HG03045 (cell line): ENCODE measurements at regions not wholly inside any gene's neighbourhood (a gene's known extent, or its start where the extent isn't known, plus 50 kb on each side); places are given as distances from the start of the nearest gene placed in this dataset.
"Not testable (repeated sequence)": the region's sequence is repeated elsewhere in the genome, so short reads cannot be mapped to it uniquely, and the experiment has no call there.

Experiments
- ATAC-seq: cut with Tn5 transposase; IDR thresholded peaks from one replicate; pipeline ENCODE4 v1.9.1; 2021; ENCODE audit warnings: mild to moderate bottlenecking, moderate library complexity; ENCODE audit not compliant: unreplicated experiment

DNA sequence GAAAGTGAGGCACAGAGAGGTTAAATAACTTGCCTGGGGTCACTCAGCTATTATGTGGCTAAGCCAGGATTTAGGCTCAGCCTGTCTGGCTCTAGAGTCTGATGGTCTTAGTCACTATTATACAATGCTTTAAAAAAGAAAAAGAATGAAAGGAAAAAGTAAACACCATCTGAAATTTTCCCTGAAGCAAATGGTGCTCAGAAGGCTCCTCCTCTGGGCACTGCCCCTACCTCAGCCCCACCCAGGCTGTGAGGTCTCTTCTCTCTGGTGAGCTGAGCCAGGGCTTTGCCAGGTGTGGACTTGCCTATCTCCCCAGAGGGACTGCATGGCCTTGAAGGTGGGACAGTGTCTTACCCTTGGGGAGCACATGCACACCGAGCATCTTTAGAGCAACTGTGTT, 117.5 kb upstream of the DYRK2 start:
- no peak for ATAC-seq

DNA sequence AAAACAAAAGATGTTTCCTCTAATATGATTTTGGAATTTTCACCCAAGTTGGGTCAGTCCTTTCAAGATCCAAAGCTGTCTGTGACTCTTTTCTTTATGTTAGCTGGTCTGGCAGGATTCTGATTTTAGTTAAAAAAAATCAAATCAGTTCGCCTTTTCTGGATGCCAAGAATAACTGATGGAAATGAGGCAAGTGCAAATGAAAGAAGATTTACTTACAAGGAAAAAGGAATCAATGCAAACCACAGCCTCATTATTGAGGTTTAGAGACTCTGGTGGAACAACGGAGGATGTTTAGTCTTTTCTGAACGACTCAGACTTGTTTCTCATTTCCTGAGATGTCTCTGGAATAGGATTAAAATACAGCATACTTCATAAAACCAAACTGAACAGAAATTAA, 117.0 kb upstream of the DYRK2 start:
- no peak for ATAC-seq

DNA sequence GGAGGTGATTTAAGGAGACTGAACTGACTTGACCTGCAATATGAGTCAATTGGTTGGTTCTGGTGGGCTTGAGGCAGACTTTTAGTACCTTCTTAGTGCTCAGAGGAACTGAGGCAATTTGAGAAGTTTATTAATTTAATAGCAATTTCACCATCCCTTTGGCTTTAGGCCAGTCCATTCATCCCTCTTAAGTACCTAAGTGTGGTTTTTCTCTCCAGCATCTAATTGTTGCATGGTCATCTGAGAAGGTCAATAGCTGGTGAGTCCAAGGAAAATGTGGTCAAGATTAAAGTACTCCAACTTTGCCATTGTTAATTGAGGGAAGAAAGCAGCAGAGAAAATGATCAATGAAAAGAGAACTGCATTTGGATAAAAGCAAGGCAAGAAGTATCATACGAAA, 115.4 kb upstream of the DYRK2 start:
- no peak for ATAC-seq

DNA sequence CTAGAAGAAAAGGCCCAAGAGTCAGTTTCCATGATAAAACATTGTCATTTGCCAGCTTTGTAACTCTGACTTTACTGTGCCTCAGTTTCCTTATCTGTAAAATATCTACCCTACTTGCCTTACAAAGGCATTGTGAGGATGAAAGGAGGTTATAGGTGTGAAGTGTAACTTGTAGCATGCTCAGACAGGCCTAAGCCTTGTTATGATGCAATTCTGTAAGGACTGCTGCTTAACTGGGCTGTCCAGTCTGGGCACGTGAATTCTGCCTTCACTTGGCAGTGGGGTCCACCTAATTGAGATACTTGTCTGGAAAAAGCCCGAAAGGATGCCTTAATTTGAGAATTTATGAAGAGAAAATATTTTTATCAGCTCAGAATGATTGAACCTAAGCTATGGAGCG, 114.5 kb upstream of the DYRK2 start:
- ATAC-seq: no peak

DNA sequence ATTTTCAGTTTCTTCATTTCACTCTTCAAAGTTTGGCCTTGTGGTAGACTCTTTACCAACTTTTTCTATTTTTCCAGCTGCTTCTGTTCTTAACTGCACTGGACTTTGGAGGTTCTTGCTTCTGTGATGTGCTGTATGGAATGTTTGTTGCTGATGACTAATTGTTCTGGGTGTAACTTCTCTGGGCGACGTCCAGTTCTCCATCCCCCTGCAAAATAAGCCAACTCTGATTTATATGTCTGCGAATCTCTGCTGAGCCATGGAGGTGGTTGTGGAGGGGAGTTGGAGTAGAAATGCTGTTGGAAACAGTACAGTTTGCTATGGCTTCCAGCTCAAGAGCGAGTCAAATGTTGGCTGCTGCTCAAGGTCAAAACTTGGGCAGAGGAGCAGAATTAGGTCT, 113.9 kb upstream of the DYRK2 start:
- no peak for ATAC-seq

DNA sequence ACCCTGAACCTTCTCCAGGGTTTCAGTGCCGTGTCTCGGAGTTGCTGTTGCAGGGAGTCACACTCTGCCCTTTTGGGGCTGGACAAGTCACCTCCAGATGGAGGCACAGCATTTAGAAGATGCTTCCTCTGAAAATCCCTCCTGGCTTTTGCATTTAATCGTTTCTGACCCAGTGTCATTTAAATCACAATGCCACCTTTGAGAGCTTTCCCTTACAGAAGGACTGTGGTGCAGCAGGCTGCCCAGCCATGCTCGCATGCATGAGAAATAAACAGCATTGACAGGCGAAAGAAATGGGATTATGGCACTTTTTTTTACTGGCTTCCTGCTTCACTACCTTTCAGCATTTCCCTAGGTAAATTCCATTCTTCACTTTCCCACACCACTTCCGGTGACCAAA, 113.4 kb upstream of the DYRK2 start:
- no peak for ATAC-seq

DNA sequence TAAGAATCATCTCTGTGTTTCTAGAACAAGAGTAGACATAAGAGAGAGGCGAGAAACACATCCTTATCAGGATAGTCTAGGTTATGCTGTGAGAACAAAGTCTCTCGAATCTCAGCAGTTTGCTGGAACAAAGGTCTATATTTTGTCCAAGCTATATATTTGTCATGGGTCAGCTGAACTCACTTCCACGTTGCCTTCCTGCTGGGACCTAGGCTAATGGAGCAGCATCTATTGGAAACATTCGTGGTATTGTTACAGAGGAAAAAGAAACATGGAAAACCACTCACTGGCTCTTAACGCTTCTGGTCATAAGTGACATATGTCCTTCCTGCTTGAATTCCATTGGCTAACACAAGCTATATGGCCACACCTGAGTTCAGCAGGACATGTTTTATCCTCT, 112.6 kb upstream of the DYRK2 start:
- ATAC-seq: no peak

DNA sequence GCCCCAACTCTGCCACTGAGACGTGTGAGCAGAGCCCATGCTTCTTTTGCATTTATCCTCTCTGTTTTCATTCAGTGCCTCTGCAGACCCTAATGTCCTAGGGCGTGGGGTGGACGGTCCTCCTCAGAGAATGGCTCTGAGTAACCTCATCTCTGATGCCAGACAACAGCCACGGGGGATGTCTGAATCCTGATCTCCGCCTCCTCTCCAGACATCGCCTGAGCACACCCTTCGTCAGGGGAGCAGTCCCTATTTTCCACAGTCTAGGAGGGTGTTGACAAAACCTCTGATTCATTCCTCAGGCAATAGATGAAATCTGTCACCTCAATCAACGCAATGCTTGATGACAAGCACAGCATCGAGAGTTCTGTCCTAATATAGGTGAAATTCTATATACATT, 109.2 kb upstream of the DYRK2 start:
- no peak for ATAC-seq

DNA sequence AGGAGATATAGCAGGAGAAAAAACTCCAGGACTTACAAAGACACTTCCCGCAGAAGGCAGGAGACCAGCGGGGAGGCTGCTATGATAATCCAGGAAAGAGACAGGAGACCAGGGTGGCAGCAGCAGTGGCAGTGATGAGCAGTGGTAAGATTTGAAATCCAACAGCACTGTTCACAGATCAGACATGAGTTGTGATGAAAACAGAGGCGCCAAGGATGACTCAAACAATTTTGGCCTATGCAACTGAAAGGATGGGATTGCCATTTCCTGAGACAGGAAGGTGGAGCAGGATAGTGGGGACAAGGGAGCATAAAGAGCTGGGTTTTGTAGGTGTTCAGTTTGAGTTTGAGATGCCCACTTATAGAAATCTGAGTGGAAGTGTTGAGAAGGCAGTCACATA, 108.6 kb upstream of the DYRK2 start:
- no peak for ATAC-seq

DNA sequence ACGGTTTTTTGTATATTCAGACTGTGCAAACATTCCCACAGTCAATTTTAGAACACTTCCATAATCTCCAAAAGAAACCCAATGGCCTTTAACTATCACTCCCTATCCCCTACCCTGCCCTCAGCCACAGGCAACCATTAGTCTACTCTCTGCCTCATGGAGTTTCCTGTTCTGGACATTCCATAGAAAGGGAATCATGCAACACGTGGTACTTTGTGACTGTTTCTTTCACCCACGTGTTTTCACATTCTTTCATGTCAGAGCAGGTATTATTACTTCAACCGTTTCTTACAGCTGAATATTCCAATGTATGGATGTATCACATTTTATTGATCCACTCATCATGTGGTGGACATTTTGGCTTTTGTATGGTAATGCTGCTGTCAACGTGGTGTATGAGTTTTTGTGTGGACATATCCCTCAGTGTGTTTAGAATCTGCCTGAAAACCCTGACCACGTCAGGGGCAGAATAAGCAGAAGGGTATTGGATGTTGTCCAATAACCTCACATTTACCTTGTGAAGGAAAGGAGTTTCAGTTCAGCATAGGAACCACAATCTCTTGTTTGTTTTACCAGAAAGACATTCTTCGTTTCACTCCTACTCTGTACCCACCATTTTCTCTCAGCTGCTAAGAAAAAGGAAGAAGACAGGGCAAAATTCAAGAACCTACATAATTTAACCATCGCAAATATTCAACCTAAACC, 107.5 kb upstream of the DYRK2 start:
- no peak for ATAC-seq

DNA sequence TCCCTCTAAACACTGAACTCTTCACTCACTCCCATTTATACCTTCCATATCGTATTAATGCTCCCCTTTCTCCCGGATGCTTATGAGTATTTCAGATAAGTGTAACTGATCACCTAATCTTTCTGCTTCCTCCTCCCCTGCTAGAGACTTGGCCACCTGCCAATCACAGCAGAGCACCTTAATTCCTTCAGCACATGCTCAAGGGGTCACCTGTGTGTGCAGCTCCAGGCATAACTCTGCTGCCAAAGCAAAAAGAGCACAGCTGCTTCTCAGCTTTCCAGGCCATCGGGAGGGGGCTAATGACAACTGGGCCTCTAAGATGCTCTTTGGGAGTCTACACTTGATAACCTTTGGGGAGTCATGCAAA, 106.9 kb upstream of the DYRK2 start:
- no peak for ATAC-seq

DNA sequence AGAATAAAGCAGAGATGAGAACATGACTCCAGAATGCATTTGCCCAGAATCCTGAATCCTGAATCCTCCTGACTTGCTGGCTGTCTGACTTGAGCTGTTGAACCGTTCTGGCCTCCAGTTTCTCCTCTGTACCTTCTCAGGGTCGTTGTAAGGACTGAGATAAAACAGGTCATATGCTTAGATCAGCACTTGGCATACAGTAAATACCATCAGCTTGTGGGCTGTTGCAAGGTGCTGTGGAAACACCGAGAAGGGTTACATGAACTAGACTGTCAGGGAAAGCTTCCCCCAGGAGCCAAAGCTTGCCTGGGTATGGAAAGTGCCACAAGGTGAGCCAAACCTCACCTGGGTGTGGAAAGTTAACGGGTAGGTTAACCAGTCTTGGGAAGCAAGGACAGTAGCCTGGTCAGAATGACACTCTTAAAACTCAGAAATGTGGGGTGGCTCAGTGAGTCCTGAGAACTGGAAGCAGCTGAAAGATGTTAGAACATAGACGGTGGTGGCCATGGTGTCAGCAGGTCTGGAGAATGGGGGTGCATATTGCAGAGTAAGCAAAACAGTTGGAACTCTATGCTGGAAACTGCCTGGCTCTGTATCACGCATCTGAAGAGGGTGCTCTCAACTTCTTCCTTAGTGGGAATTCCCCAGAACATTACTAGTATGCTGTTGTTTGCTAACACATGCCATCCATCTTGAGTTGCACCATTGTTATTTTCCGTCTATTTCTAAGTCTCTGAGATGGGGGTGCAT, 105.3 kb upstream of the DYRK2 start:
- ATAC-seq: no peak

DNA sequence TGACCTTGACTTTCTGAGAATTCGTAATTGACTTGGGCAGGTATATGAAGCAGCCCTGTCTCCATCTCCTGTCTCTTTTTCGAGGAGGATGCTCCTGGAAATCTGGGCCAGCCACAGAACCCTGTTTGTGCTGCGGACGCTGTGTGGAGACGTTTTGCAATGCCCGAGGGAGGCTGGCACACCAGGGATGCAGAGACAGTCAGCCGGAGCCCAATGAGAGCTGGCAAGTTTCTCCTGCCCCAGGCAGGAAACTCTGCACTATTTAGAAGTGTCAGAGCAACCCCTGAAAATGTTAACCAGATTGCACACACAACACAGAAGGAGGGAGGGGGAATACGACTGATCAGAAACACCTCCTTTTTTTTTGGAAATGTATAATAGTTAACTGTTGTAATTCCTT, 103.2 kb upstream of the DYRK2 start:
- no peak for ATAC-seq

DNA sequence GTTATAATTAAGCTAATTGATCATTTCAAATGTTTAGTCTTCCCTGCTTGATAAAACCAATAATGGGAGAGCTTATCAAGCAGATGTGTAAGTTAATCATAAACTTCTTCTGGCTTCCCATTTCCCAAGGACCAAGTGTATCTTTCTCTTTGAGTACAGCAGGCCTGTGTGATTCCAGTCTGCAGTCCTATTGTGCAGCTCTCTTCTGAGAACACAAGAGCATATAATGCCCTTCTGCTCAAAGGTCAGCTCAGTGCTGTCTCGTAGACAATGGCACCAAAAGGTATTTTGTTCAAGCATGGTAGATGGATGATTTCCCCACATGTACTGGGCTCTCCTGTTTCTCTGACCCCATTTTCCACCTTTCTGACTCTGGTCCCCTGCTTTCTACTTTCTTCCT, 101.8 kb upstream of the DYRK2 start:
- ATAC-seq: no peak

DNA sequence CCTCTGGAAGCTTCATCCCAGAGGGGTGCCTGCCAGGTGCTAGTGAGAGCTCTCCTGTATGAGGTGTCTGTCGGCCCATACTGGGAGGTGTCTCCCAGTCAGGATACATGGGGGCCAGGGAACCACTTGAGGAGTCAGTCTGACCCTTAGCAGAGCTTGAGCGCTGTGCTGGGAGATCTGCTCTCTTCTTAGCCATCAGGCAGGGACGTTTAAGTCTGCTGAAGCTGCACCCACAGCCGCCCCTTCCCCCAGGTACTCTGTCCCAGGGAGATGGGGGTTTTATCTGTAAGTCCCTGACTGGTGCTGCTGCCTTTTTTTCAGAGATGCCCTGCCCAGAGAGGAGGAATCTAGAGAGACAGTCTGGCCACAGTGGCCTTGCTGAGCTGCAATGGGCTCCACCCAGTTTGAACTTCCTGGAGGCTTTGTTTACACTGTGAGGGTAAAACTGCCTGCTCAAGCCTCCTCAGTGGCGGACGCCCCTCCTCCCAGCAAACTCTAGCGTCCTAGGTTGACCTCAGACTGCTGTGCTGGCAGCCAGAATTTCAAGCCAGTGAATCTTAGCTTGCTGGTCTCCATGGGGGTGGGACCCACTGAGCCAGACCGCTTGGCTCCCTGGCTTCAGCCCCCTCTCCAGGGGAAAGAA, 93.3 kb upstream of the DYRK2 start:
- ATAC-seq: not testable (repeated sequence)

DNA sequence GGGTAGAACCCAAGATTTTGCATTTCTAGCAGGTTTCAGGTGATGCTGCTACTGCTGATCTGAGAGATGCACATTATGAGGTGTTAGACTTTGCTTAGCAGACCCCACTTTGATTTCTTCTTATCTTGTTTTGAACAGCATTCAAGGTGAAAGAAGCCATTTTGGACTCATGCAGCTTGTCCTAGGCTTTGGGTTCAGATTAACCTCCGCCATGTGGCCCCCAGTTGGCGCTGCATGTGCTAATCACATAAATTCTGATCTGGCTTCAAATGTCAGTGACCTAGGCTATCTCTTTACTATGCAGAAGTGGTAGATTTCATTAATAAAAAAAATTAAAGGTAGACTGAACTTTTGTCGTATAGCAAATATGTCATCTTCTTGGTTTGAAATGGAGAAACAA, 89.8 kb upstream of the DYRK2 start:
- no peak for ATAC-seq

DNA sequence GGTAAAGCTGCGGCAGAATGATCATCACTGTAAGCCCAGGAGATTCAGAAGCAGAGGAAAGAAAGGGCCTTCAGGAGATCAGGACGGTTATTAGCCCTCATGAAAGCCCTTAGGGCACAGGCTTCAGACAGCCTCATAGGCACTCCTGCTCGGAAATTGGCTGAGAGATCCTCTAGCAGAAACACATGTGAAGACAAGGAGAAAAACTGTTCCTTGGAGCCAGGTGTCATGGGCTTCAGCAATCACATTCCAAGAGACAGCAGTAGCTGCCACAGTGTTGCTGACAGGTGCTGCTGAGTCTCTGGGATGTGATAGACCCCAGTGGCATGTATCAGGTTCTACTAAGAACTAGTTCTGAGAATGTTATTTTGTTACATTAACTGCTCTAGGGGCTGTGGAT, 88.8 kb upstream of the DYRK2 start:
- no peak for ATAC-seq

DNA sequence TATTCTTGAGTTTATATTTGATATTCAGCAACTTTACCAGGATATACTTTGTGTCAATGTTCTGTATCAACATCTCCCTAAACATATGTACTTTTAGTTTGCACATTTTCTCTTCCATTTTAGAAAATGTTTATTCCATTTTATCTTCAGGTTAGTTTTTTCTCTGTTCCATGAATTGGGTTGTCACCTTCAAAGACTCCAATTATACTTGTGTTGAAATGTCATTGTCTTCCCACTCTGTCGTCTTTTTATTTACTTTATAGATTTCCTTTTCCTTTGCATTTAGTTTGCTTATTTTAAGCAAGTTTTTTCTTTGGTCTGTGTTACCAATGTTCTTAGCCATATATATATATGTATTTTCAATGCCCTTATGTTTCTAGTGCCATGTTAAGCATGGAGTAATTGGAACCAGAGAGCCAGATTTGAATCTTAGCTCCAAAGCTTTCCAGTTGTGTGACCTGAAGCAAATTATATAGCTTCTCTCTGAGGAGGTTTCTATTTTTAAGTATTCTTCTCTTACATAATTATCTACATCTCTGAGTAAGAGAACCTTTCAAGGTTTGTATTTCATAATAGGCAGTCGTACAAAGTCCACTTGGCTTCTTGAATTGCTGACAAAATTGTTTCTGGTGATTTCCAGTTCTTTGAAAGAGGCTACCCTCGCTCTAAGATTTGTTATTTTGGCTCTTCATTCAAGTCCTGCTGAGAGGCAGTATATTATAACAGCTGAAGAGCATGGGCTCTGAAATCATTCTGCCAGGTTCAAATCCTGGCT, 85.8 kb upstream of the DYRK2 start:
- ATAC-seq: no peak

DNA sequence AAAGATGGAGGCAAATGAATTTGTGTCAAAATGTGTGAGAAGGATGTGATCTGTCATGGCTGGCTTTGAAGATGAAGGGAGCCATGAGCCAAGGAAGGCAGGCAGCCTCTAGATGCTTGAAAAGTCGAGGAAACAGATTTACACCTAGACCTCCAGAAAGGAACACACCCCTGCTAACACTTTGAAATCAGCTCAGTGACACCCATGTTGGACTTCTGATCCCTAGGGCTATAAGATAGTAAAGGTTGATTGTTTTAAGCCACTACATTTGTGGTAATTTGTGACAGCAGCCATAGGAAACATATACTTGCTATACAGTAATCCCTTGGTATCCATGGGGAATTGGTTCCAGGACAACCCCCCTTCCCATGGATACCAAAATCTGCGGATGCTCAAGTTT, 80.5 kb upstream of the DYRK2 start:
- no peak for ATAC-seq

DNA sequence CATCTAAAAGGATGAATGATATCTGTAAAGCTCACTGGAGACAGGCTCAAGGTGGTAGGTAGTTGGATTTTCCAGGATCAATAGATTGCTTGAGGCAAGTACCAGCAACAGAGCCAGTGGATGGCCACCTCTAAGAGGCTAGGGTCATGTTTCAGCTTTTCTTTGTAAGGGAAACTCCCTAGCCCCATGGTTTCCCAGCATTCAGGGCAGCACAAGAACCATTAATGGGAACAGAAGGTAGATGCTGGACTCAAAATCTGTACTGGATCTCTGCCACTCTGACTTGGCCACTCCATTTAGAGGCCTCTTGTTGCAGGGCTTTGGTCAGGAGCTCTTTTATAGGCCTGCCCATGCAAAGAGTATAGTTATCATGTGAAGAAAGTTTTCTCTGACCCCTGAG, 76.1 kb upstream of the DYRK2 start:
- no peak for ATAC-seq

DNA sequence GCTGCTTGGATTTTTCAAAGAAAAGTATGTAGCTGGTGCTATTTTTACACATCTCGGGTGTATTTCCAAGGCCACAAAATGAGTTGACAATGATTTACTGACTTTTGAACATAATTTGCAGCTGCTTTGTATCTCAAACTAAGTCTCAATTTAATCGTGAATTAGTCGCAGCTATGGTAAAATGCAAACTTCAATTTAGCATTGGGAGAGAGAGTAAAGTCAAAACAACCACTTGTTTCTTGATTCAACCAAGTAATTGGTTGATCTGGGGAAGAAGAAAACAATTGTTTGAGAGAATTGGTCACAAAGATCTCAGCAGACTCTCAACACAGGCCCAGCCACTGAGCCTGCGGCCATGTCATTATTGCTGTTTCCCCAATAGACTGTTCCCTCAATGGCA, 75.0 kb upstream of the DYRK2 start:
- no peak for ATAC-seq
